H1 (cell line): ENCODE measurements at regions not wholly inside any gene's neighbourhood (a gene's known extent, or its start where the extent isn't known, plus 50 kb on each side); places are given as distances from the start of the nearest gene placed in this dataset.

Experiments
- CHD7 ChIP-seq: fragments of 300-600 bp; sonication (generic); IDR thresholded peaks from 2 replicates; pipeline ENCODE4 v1.7.1; 2012; ENCODE audit warnings: low read length, moderate library complexity, mild to moderate bottlenecking, inconsistent platforms; ENCODE audit not compliant: insufficient replicate concordance
- EZH2 ChIP-seq: fragments of 200-600 bp; sonication (generic); IDR thresholded peaks from 2 replicates; pipeline ENCODE4 v1.7.1; 2012; ENCODE audit warnings: low read depth, mild to moderate bottlenecking, moderate library complexity, low read length, inconsistent platforms; ENCODE audit not compliant: severe bottlenecking
- SAP30 ChIP-seq: fragments of 300-600 bp; sonication (generic); IDR thresholded peaks from 2 replicates; pipeline ENCODE4 v1.7.1; 2012; ENCODE audit warnings: low read length, moderate library complexity, mild to moderate bottlenecking, inconsistent platforms; ENCODE audit not compliant: insufficient read depth, insufficient replicate concordance
- SIX5 ChIP-seq: IDR thresholded peaks from 2 replicates; pipeline ENCODE4 v1.6.1; 2011; ENCODE audit warnings: mild to moderate bottlenecking, low read depth, low read length
- SP2 ChIP-seq: IDR thresholded peaks from 2 replicates; pipeline ENCODE4 v1.6.1; 2012; ENCODE audit warnings: mild to moderate bottlenecking, low read length, inconsistent platforms
- SP4 ChIP-seq: IDR thresholded peaks from 2 replicates; pipeline ENCODE4 v1.6.1; 2012; ENCODE audit warnings: low read length, inconsistent platforms

- no peak for TF ChIP-seq CHD7
- TF ChIP-seq SP2, result no peak
- no peak for TF ChIP-seq SAP30
- no peak for TF ChIP-seq SIX5
- TF ChIP-seq EZH2, result no peak
- TF ChIP-seq SP4, result no peak
- TF ChIP-seq, all 59 proteins: peak for 0
Measured at GRCh38 chr2:76688732-76689131, 833.4 kb downstream of the LRRTM4 start (continued).
